H9 (cell line): ENCODE measurements at regions not wholly inside any gene's neighbourhood (a gene's known extent, or its start where the extent isn't known, plus 50 kb on each side); places are given as distances from the start of the nearest gene placed in this dataset.

ENCODE experiments used
- DNase-seq: peaks from one replicate; pipeline ENCODE4 v3.0.0-alpha.2; 2017
- H2AFZ ChIP-seq: one replicate; pipeline ENCODE4 v1.6.1; 2013; ENCODE audit warnings: mild to moderate bottlenecking, low read length, control low read depth, moderate library complexity
- H2AK5ac ChIP-seq: 2 replicates; pipeline ENCODE4 v1.6.1; 2013; ENCODE audit warnings: low read length, control low read depth, mixed read lengths; ENCODE audit not compliant: insufficient read length
- H2BK120ac ChIP-seq: one replicate; pipeline ENCODE4 v1.6.1; 2013; ENCODE audit warnings: low read depth, mild to moderate bottlenecking, low read length, control low read depth, inconsistent platforms; ENCODE audit not compliant: poor library complexity, severe bottlenecking
- H2BK12ac ChIP-seq: 2 replicates; pipeline ENCODE4 v1.6.1; 2013; ENCODE audit warnings: low read length, control low read depth, mixed read lengths, low read depth; ENCODE audit not compliant: insufficient read length
- H2BK15ac ChIP-seq: 2 replicates; pipeline ENCODE4 v1.6.1; 2013; ENCODE audit warnings: low read depth, low read length, control low read depth
- H2BK20ac ChIP-seq: one replicate; pipeline ENCODE4 v1.6.1; 2013; ENCODE audit warnings: low read depth, mild to moderate bottlenecking, low read length, control low read depth, inconsistent platforms; ENCODE audit not compliant: poor library complexity, severe bottlenecking
- H2BK5ac ChIP-seq: 2 replicates; pipeline ENCODE4 v1.6.1; 2013; ENCODE audit warnings: low read length, control low read depth, mixed read lengths; ENCODE audit not compliant: insufficient read length
- H3K14ac ChIP-seq: 2 replicates; pipeline ENCODE4 v1.6.1; 2013; ENCODE audit warnings: low read length, control low read depth; ENCODE audit not compliant: insufficient read depth
- H3K18ac ChIP-seq: 2 replicates; pipeline ENCODE4 v1.6.1; 2013; ENCODE audit warnings: low read depth, mild to moderate bottlenecking, mixed read lengths, low read length, control low read depth; ENCODE audit not compliant: insufficient read length
- H3K23ac ChIP-seq: 2 replicates; pipeline ENCODE4 v1.6.1; 2013; ENCODE audit warnings: low read length, control low read depth, mixed read lengths, low read depth; ENCODE audit not compliant: insufficient read length
- H3K23me2 ChIP-seq: 2 replicates; pipeline ENCODE4 v1.6.1; 2013; ENCODE audit warnings: low read depth, mild to moderate bottlenecking, mixed read lengths, low read length, control low read depth; ENCODE audit not compliant: insufficient read length, poor library complexity, severe bottlenecking
- H3K27ac ChIP-seq: 2 replicates; pipeline ENCODE4 v1.5.1; 2013; ENCODE audit warnings: low read length, control low read depth, mixed read lengths, low read depth; ENCODE audit not compliant: insufficient read length
- H3K27me3 ChIP-seq: 2 replicates; pipeline ENCODE4 v1.6.1; 2013; ENCODE audit warnings: low read length, control low read depth, inconsistent platforms; ENCODE audit not compliant: insufficient read depth
- H3K4ac ChIP-seq: 2 replicates; pipeline ENCODE4 v1.6.1; 2013; ENCODE audit warnings: low read depth, mild to moderate bottlenecking, control low read depth, inconsistent platforms, low read length, moderate library complexity
- H3K4me1 ChIP-seq: 2 replicates; pipeline ENCODE4 v1.6.1; 2013; ENCODE audit warnings: low read length, control low read depth, inconsistent platforms; ENCODE audit not compliant: insufficient read depth
- H3K4me2 ChIP-seq: 2 replicates; pipeline ENCODE4 v1.6.1; 2013; ENCODE audit warnings: low read length, control low read depth, mixed read lengths; ENCODE audit not compliant: insufficient read length, insufficient read depth
- H3K56ac ChIP-seq: 2 replicates; pipeline ENCODE4 v1.6.1; 2013; ENCODE audit warnings: low read depth, mild to moderate bottlenecking, mixed read lengths, low read length, control low read depth; ENCODE audit not compliant: insufficient read length
- H3K79me1 ChIP-seq: 2 replicates; pipeline ENCODE4 v1.6.1; 2013; ENCODE audit warnings: low read depth, mild to moderate bottlenecking, moderate library complexity, low read length, control low read depth, inconsistent platforms; ENCODE audit not compliant: insufficient read depth, poor library complexity, severe bottlenecking
- H3K79me2 ChIP-seq: 2 replicates; pipeline ENCODE4 v1.6.1; 2013; ENCODE audit warnings: low read length, control low read depth, inconsistent platforms; ENCODE audit not compliant: insufficient read depth
- H3K9ac ChIP-seq: 2 replicates; pipeline ENCODE4 v1.6.1; 2013; ENCODE audit warnings: low read length, control low read depth, mixed read lengths; ENCODE audit not compliant: insufficient read length; ENCODE audit errors: extremely low read depth
- H3K9me3 ChIP-seq: one replicate; pipeline ENCODE4 v1.6.1; 2013; ENCODE audit warnings: low read depth, low read length, inconsistent platforms; ENCODE audit not compliant: control insufficient read depth
- H3T11ph ChIP-seq: one replicate; pipeline ENCODE4 v1.6.1; 2013; ENCODE audit warnings: mild to moderate bottlenecking, low read length, control low read depth, inconsistent platforms
- H4K20me1 ChIP-seq: one replicate; pipeline ENCODE4 v1.6.1; 2013; ENCODE audit not compliant: control insufficient read depth, insufficient read length, insufficient read depth
- H4K5ac ChIP-seq: 2 replicates; pipeline ENCODE4 v1.6.1; 2013; ENCODE audit warnings: low read depth, mild to moderate bottlenecking, mixed read lengths, low read length, control low read depth; ENCODE audit not compliant: insufficient read length
- H4K8ac ChIP-seq: replicated peaks from 2 replicates; pipeline ENCODE4 v1.6.1; 2013; ENCODE audit warnings: low read length, control low read depth, mixed read lengths, low read depth; ENCODE audit not compliant: insufficient read length
- H4K91ac ChIP-seq: 2 replicates; pipeline ENCODE4 v1.6.1; 2013; ENCODE audit warnings: low read depth, mild to moderate bottlenecking, moderate library complexity, mixed read lengths, low read length, control low read depth; ENCODE audit not compliant: insufficient read length
- H3K27ac Mint-ChIP-seq, 3 experiments: 2 replicates in 2 of 3; 3 replicates in 1 of 3; pipeline ENCODE4 v1.8.0; 2020 to 2021; ENCODE audit warnings: mixed read lengths in 3 of 3, mild to moderate bottlenecking in 1 of 3, moderate library complexity in 1 of 3
- H3K27me3 Mint-ChIP-seq: 2 replicates; pipeline ENCODE4 v1.8.0; 2021; ENCODE audit warnings: low read depth, mild to moderate bottlenecking, moderate library complexity, mixed read lengths
- H3K36me3 Mint-ChIP-seq, 3 experiments: 2 replicates in 2 of 3; 3 replicates in 1 of 3; pipeline ENCODE4 v1.8.0; 2020 to 2021; ENCODE audit warnings: low read depth in 3 of 3, mixed read lengths in 3 of 3; ENCODE audit not compliant: insufficient read depth in 1 of 3
- H3K4me1 Mint-ChIP-seq, 2 experiments: 2 replicates each; pipeline ENCODE4 v1.8.0; 2020; ENCODE audit warnings: mixed read lengths in 2 of 2
- H3K4me3 Mint-ChIP-seq, 2 experiments: 2 replicates in 1 of 2; 3 replicates in 1 of 2; pipeline ENCODE4 v1.8.0; 2020 to 2021; ENCODE audit warnings: mild to moderate bottlenecking in 2 of 2, mixed read lengths in 2 of 2, moderate library complexity in 1 of 2
- H3K9me3 Mint-ChIP-seq, 2 experiments: 2 replicates in 1 of 2; 3 replicates in 1 of 2; pipeline ENCODE4 v1.8.0; 2020; ENCODE audit warnings: mild to moderate bottlenecking in 2 of 2, mixed read lengths in 2 of 2, moderate library complexity in 1 of 2
- CTCF ChIP-seq: fragments of 200-600 bp; sonication (generic); conservative IDR thresholded peaks from 3 replicates; pipeline ENCODE4 v1.8.0; 2021; ENCODE audit warnings: antibody characterized with exemption, mild to moderate bottlenecking
- WGBS: extraction: QIAGEN DNeasy Blood & Tissue Kit; methylation state at CpG from one replicate; pipeline ENCODE4 v1.1.7; 2013; ENCODE audit warnings: missing lambda C conversion rate, low lambda C conversion rate, mixed read lengths; ENCODE audit not compliant: insufficient read length; ENCODE audit errors: extremely low coverage; 5-methylcytosine and 5-hydroxymethylcytosine counted together

GRCh38 chr4:52256522-52256921, 205.4 kb downstream of the SPATA18 start:
- no peak overlapping the region for H2AFZ ChIP-seq
- H3T11ph ChIP-seq: no peak overlapping the region
- no peak overlapping the region for H2BK15ac ChIP-seq
- no peaks in the 10 kb centered on the region for H3K23me2 ChIP-seq
- H3K4ac ChIP-seq: no peak overlapping the region
- H3K27ac ChIP-seq: no peak overlapping the region
- H3K9ac ChIP-seq: no peak overlapping the region
- no peak overlapping the region for H3K14ac ChIP-seq
- H2BK5ac ChIP-seq: no peak overlapping the region
- peaks cover 9% of the 10 kb centered on the region for H3K9me3 ChIP-seq
- H3K23ac ChIP-seq: no peak overlapping the region
- H2AK5ac ChIP-seq: no peak overlapping the region
- H4K20me1 ChIP-seq: no peaks in the 10 kb centered on the region
- H3K27me3 ChIP-seq: no peaks in the 10 kb centered on the region
- no peak overlapping the region for H2BK120ac ChIP-seq
- H3K56ac ChIP-seq: no peak overlapping the region
- no peak overlapping the region for H3K4me3 Mint-ChIP-seq
- no peak overlapping the region for H4K8ac ChIP-seq
- H3K4me2 ChIP-seq: no peak overlapping the region
- H3K79me1 ChIP-seq: no peaks in the 10 kb centered on the region
- no peak for DNase-seq
- no peaks in the 10 kb centered on the region for H3K4me1 ChIP-seq
- H2BK20ac ChIP-seq: no peak overlapping the region
- no peak overlapping the region for H4K5ac ChIP-seq
- no CpG with 5 or more reads among the region's 2 CpGs for WGBS
- H3K27me3 Mint-ChIP-seq: peaks cover 4% of the 10 kb centered on the region; the same call in 1 of the 2 replicates
- H3K79me2 ChIP-seq: no peaks in the 10 kb centered on the region
- H3K27ac Mint-ChIP-seq: no peak overlapping the region
- H4K91ac ChIP-seq: no peak overlapping the region
- no peak for TF ChIP-seq CTCF
- no peak overlapping the region for H3K18ac ChIP-seq
- peaks cover 9 to 19% of the 10 kb centered on the region in 2 experiments for H3K9me3 Mint-ChIP-seq
- H3K36me3 Mint-ChIP-seq: peaks cover 8 to 11% (median 9%) of the 10 kb centered on the region in 3 experiments
- no peak overlapping the region for H2BK12ac ChIP-seq
- no peaks in the 10 kb centered on the region for H3K4me1 Mint-ChIP-seq
